Small intestine (tissue), 7 donors: ENCODE measurements at regions not wholly inside any gene's neighbourhood (a gene's known extent, or its start where the extent isn't known, plus 50 kb on each side); places are given as distances from the start of the nearest gene placed in this dataset.

ENCODE experiments used
- DNase-seq, 2 donors: peaks; one replicate each; pipeline versions ENCODE4 v3.0.0 to v3.0.0-alpha.2; 2013
- FAIRE-seq: peaks from 2 replicates; lab custom pipeline; 2012; peaks lifted over from hg19 to GRCh38; lab: Jason Lieb, UNC
- H3K27ac ChIP-seq, 3 donors: one replicate each; pipeline ENCODE4 v1.5.1; 2013; ENCODE audit warnings: low read length in 2 of 3, mild to moderate bottlenecking in 2 of 3, control low read depth in 1 of 3, inconsistent platforms in 1 of 3, low read depth in 1 of 3, moderate library complexity in 1 of 3
- H3K27me3 ChIP-seq, 3 donors: one replicate each; pipeline ENCODE4 v1.6.1; 2013; ENCODE audit warnings: low read length in 3 of 3, inconsistent platforms in 1 of 3; ENCODE audit not compliant: control insufficient read depth in 3 of 3, insufficient read depth in 3 of 3
- H3K36me3 ChIP-seq, 3 donors: one replicate each; pipeline ENCODE4 v1.6.1; 2013; ENCODE audit warnings: low read length in 3 of 3, inconsistent platforms in 1 of 3, low read depth in 1 of 3, mild to moderate bottlenecking in 1 of 3, moderate library complexity in 1 of 3; ENCODE audit not compliant: control insufficient read depth in 3 of 3, insufficient read depth in 2 of 3
- H3K4me1 ChIP-seq, 3 donors: one replicate each; pipeline ENCODE4 v1.6.1; 2013; ENCODE audit warnings: low read length in 2 of 3, inconsistent platforms in 1 of 3, low read depth in 1 of 3, mild to moderate bottlenecking in 1 of 3, moderate library complexity in 1 of 3; ENCODE audit not compliant: control insufficient read depth in 3 of 3, insufficient read depth in 2 of 3
- H3K4me3 ChIP-seq, 3 donors: one replicate each; pipeline ENCODE4 v1.5.1; 2013; ENCODE audit warnings: low read length in 3 of 3, control low read depth in 1 of 3, inconsistent platforms in 1 of 3, low read depth in 1 of 3, mild to moderate bottlenecking in 1 of 3, moderate library complexity in 1 of 3
- H3K9me3 ChIP-seq, 2 donors: one replicate each; pipeline ENCODE4 v1.6.1; 2013; ENCODE audit warnings: low read depth in 1 of 2, low read length in 1 of 2; ENCODE audit not compliant: control insufficient read depth in 2 of 2, insufficient read depth in 1 of 2
- WGBS, 3 donors: extraction: QIAGEN DNeasy Blood & Tissue Kit; methylation state at CpG; one replicate each; pipeline ENCODE4 v1.1.7; 2013; 5-methylcytosine and 5-hydroxymethylcytosine counted together
- donor health status: healthy with polysubstance abuse.
- donor health status: control.
- donor health status: control.
- donor health status: Bipolar disorder and iron deficiency.
- donor health status: healthy.

- H3K27me3 ChIP-seq, result no peaks in the 10 kb centered on the region
- DNase-seq (no peak), FAIRE-seq (no peak)
- H3K4me1 ChIP-seq, result peaks cover 2 to 24% (median 8%) of the 10 kb centered on the region in 3 donors
- H3K27ac ChIP-seq, result no peak overlapping the region
- 85 to 97% (median 94%) methylated on average over 2 of the region's 2 CpGs for WGBS, 3 donors
- H3K4me3 ChIP-seq, result no peak overlapping the region
- no peaks in the 10 kb centered on the region for H3K9me3 ChIP-seq
- no peaks in the 10 kb centered on the region for H3K36me3 ChIP-seq
These were observed 68.9 kb downstream of the PLCE1 start for GRCh38 chr10:94062611-94063010.

GRCh38 chr10:94065362-94065761, 71.6 kb downstream of the PLCE1 start:
- no peak for FAIRE-seq
- 15 to 58% (median 40%) methylated on average over 3 of the region's 3 CpGs for WGBS, 3 donors
- peak overlapping the region in 1 of 3 donors; percentile 81 for H3K27ac ChIP-seq

GRCh38 chr10:94065787-94066186, 72.1 kb downstream of the PLCE1 start:
- no peak for FAIRE-seq
- no peaks in the 10 kb centered on the region for H3K36me3 ChIP-seq
- H3K4me3 ChIP-seq, result no peak overlapping the region
- peaks cover 2 to 36% (median 8%) of the 10 kb centered on the region in 3 donors for H3K4me1 ChIP-seq
- no peaks in the 10 kb centered on the region for H3K9me3 ChIP-seq
- peak in 1 of 2 donors; percentile 19 for DNase-seq
- no peaks in the 10 kb centered on the region for H3K27me3 ChIP-seq
- peak overlapping the region in 1 of 3 donors; percentile 36 for H3K27ac ChIP-seq

More at GRCh38 chr10:94065362-94065761, 71.6 kb downstream of the PLCE1 start:
- H3K4me1 ChIP-seq, result peaks cover 2 to 36% (median 8%) of the 10 kb centered on the region in 3 donors
- no peaks in the 10 kb centered on the region for H3K27me3 ChIP-seq
- no peak overlapping the region for H3K4me3 ChIP-seq
- peak; percentile 76 to 84 for DNase-seq
- H3K36me3 ChIP-seq, result no peaks in the 10 kb centered on the region
- no peaks in the 10 kb centered on the region for H3K9me3 ChIP-seq

GRCh38 chr10:94066411-94066810, 72.7 kb downstream of the PLCE1 start:
- H3K36me3 ChIP-seq, result peaks cover 0 to 3% (median 0%) of the 10 kb centered on the region in 3 donors
- H3K4me3 ChIP-seq, result no peak overlapping the region
- DNase-seq (peak in 1 of 2 donors; percentile 85), FAIRE-seq (no peak)
- H3K27me3 ChIP-seq, result no peaks in the 10 kb centered on the region
- WGBS, 3 donors, result 41 to 55% (median 49%) methylated on average over 6 of the region's 6 CpGs
- no peaks in the 10 kb centered on the region for H3K9me3 ChIP-seq
- no peak overlapping the region for H3K27ac ChIP-seq
- H3K4me1 ChIP-seq, result peaks cover 2 to 36% (median 8%) of the 10 kb centered on the region in 3 donors

- Histone ChIP-seq H3K9me3 (no peaks in the 10 kb centered on the region), H3K36me3 (peaks cover 0 to 7% (median 0%) of the 10 kb centered on the region in 3 donors), H3K4me3 (no peak overlapping the region), H3K27ac (no peak overlapping the region), H3K27me3 (no peaks in the 10 kb centered on the region), H3K4me1 (peaks cover 0 to 24% (median 4%) of the 10 kb centered on the region in 3 donors)
- WGBS, 3 donors, result 5 to 42% (median 36%) methylated on average over 2 of the region's 2 CpGs
- DNase-seq (peak; percentile 64 to 67), FAIRE-seq (no peak)
These were observed 76.2 kb downstream of the PLCE1 start for GRCh38 chr10:94069884-94070283.

GRCh38 chr10:94074462-94074861, 80.7 kb downstream of the PLCE1 start:
- Histone ChIP-seq H3K4me1 (peaks cover 0 to 20% (median 3%) of the 10 kb centered on the region in 3 donors), H3K27ac (no peak overlapping the region), H3K4me3 (no peak overlapping the region), H3K27me3 (no peaks in the 10 kb centered on the region), H3K9me3 (no peaks in the 10 kb centered on the region), H3K36me3 (peaks cover 0 to 7% (median 0%) of the 10 kb centered on the region in 3 donors)
- FAIRE-seq, result no peak
- WGBS, 3 donors, result 86 to 91% (median 88%) methylated on average over 1 of the region's 1 CpG
- DNase-seq, result no peak

GRCh38 chr10:94075506-94075905, 81.8 kb downstream of the PLCE1 start:
- Histone ChIP-seq H3K36me3 (peaks cover 0 to 7% (median 0%) of the 10 kb centered on the region in 3 donors), H3K9me3 (no peaks in the 10 kb centered on the region), H3K4me3 (no peak overlapping the region), H3K4me1 (peaks cover 0 to 15% (median 3%) of the 10 kb centered on the region in 3 donors), H3K27me3 (no peaks in the 10 kb centered on the region), H3K27ac (peak overlapping the region in 1 of 3 donors; percentile 6)
- DNase-seq (no peak), FAIRE-seq (no peak)
- WGBS, 3 donors, result 84 to 94% (median 90%) methylated on average over 2 of the region's 2 CpGs

- DNase-seq, result peak; percentile 68 to 79
- H3K27ac ChIP-seq, result peak overlapping the region in 1 of 3 donors; percentile 23
- FAIRE-seq, result no peak
These were observed 82.7 kb downstream of the PLCE1 start for GRCh38 chr10:94076325-94076841.

More at GRCh38 chr10:94076325-94076841, 82.7 kb downstream of the PLCE1 start:
- H3K27me3 ChIP-seq, result no peaks in the 10 kb centered on the region
- no peaks in the 10 kb centered on the region for H3K9me3 ChIP-seq
- H3K4me3 ChIP-seq, result no peak overlapping the region
- WGBS, 3 donors, result 40 to 42% (median 40%) methylated on average over 2 of the region's 2 CpGs
- peaks cover 0 to 4% (median 0%) of the 10 kb centered on the region in 3 donors for H3K36me3 ChIP-seq
- peaks cover 0 to 15% (median 3%) of the 10 kb centered on the region in 3 donors for H3K4me1 ChIP-seq
